ENCODE measurements at regions not wholly inside any gene's neighbourhood (a gene's known extent, or its start where the extent isn't known, plus 50 kb on each side); places are given as distances from the start of the nearest gene placed in this dataset.

DNA sequence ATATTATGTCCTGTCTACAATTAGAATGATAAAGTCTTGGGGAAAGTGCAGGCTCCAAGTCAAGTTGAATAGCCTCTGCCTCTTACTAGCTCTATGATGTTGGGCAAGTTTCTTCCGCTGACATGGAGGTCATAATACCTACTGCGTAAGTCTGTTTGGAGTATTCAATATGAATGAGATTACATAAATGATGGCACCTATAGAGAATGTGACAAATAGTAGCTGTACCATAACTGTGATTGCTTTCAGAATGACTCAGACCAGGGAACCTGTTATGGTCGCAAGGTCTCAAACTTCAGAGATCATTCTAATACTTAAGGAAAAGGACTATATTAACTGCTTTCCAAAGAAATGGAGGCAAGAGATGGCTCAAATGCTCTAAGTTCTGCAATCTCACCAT, 94.0 kb upstream of the ABCA1 start:
- no peak for TF ChIP-seq EP300 (IDR thresholded peaks at IDR 0.05; ENCODE audit: low read depth)
- TF ChIP-seq, protein P1, sequence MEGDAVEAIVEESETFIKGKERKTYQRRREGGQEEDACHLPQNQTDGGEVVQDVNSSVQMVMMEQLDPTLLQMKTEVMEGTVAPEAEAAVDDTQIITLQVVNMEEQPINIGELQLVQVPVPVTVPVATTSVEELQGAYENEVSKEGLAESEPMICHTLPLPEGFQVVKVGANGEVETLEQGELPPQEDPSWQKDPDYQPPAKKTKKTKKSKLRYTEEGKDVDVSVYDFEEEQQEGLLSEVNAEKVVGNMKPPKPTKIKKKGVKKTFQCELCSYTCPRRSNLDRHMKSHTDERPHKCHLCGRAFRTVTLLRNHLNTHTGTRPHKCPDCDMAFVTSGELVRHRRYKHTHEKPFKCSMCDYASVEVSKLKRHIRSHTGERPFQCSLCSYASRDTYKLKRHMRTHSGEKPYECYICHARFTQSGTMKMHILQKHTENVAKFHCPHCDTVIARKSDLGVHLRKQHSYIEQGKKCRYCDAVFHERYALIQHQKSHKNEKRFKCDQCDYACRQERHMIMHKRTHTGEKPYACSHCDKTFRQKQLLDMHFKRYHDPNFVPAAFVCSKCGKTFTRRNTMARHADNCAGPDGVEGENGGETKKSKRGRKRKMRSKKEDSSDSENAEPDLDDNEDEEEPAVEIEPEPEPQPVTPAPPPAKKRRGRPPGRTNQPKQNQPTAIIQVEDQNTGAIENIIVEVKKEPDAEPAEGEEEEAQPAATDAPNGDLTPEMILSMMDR (IDR thresholded peaks at IDR 0.05): no peak
